Esophagus squamous epithelium (tissue), 5 donors: ENCODE measurements at regions not wholly inside any gene's neighbourhood (a gene's known extent, or its start where the extent isn't known, plus 50 kb on each side); places are given as distances from the start of the nearest gene placed in this dataset.
"Not testable (repeated sequence)": the region's sequence is repeated elsewhere in the genome, so short reads cannot be mapped to it uniquely, and the experiment has no call there.

Experiments used
- DNase-seq: peaks from one replicate; lab custom pipeline; 2025; lab: John Stamatoyannopoulos, UW
- H3K27ac ChIP-seq, 4 donors: fragments of 200-600 bp; sonication (generic); one replicate each; pipeline ENCODE4 v1.5.1; 2016 to 2019; ENCODE audit warnings: mild to moderate bottlenecking in 1 of 4
- H3K27me3 ChIP-seq, 4 donors: fragments of 200-600 bp; sonication (generic); 1 replicate in 3 of 4; 2 replicates in 1 of 4; pipeline versions ENCODE4 v1.5.1 to v1.6.0; 2017 to 2021; ENCODE audit warnings: antibody characterized with exemption in 1 of 4
- H3K36me3 ChIP-seq, 3 donors: fragments of 200-600 bp; sonication (generic); one replicate each; pipeline ENCODE4 v1.5.1; 2016 to 2019
- H3K4me1 ChIP-seq, 3 donors: fragments of 200-600 bp; sonication (generic); one replicate each; pipeline ENCODE4 v1.5.1; 2017 to 2019
- H3K4me3 ChIP-seq, 4 donors: fragments of 200-600 bp; sonication (generic); 1 replicate in 3 of 4; 2 replicates in 1 of 4; pipeline ENCODE4 v1.5.1; 2016 to 2019; ENCODE audit warnings: mild to moderate bottlenecking in 2 of 4, moderate library complexity in 1 of 4
- H3K9me3 ChIP-seq, 3 donors: fragments of 200-600 bp; sonication (generic); one replicate each; pipeline ENCODE4 v1.5.1; 2016 to 2019
- CTCF ChIP-seq, 6 experiments: fragments of 450-650 bp in 4 of 6; fragments of 200-600 bp in 2 of 6; sonication (generic) in 2 of 6; IDR thresholded peaks; one replicate each; pipeline ENCODE4 v1.5.1; 2016 to 2019; ENCODE audit warnings: antibody characterized with exemption in 6 of 6, mild to moderate bottlenecking in 4 of 6, moderate library complexity in 4 of 6
- POLR2A ChIP-seq, 4 donors: fragments of 450-650 bp; IDR thresholded peaks; one replicate each; pipeline ENCODE4 v1.6.1; 2017; ENCODE audit warnings: antibody characterized with exemption in 4 of 4, mild to moderate bottlenecking in 4 of 4, moderate library complexity in 3 of 4
- WGBS, 2 donors: methylation state at CpG; one replicate each; pipeline ENCODE4 v1.1.5; 2018; 5-methylcytosine and 5-hydroxymethylcytosine counted together
- intact Hi-C: fragments of 100-400 bp; cut with DNase I; formaldehyde crosslinking; loops from one replicate; pipeline ENCODE4 v1.15.0; 2022
- donor health status: DM: yes; HTN: yes; CAD: no.

- Histone ChIP-seq H3K27me3 (no peaks in the 10 kb centered on the region), H3K4me3 (no peak overlapping the region), H3K27ac (no peak overlapping the region), H3K9me3 (no peaks in the 10 kb centered on the region), H3K36me3 (no peaks in the 10 kb centered on the region), H3K4me1 (no peaks in the 10 kb centered on the region)
- no peak for TF ChIP-seq POLR2A (IDR thresholded peaks at IDR 0.05)
- TF ChIP-seq CTCF (IDR thresholded peaks at IDR 0.05), result no peak
- DNase-seq, result no peak
- intact Hi-C loops, result no loop called here
- WGBS, 2 donors, result 75 to 89% methylated on average over 1 of the region's 1 CpG
These were observed 188.0 kb upstream of the ADRA1D start for GRCh38 chr20:4437131-4437530.

GRCh38 chr20:4435671-4436455 is 186.8 kb upstream of the ADRA1D start:
- Histone ChIP-seq H3K36me3 (no peaks in the 10 kb centered on the region), H3K27me3 (no peaks in the 10 kb centered on the region), H3K9me3 (no peaks in the 10 kb centered on the region), H3K4me3 (no peak overlapping the region), H3K4me1 (no peaks in the 10 kb centered on the region), H3K27ac (no peak overlapping the region)
- no peak for DNase-seq
- WGBS, 2 donors, result 55 to 67% methylated on average over 3 to 6 of the region's 6 CpGs
- no peak for TF ChIP-seq POLR2A (IDR thresholded peaks at IDR 0.05)
- no peak for TF ChIP-seq CTCF (IDR thresholded peaks at IDR 0.05)
- intact Hi-C loops, result no loop called here

- 36 to 69% methylated on average over 1 of the region's 1 CpG for WGBS, 2 donors
- no peaks in the 10 kb centered on the region for H3K27me3 ChIP-seq
- H3K4me1 ChIP-seq, result no peaks in the 10 kb centered on the region
- no peak for DNase-seq
- H3K4me3 ChIP-seq, result no peak overlapping the region
- intact Hi-C loops, result no loop called here
- no peaks in the 10 kb centered on the region for H3K9me3 ChIP-seq
- no peaks in the 10 kb centered on the region for H3K36me3 ChIP-seq
- no peak for TF ChIP-seq POLR2A (IDR thresholded peaks at IDR 0.05)
- TF ChIP-seq CTCF (IDR thresholded peaks at IDR 0.05), result no peak
- no peak overlapping the region for H3K27ac ChIP-seq
These were observed 186.1 kb upstream of the ADRA1D start for GRCh38 chr20:4435225-4435624.

GRCh38 chr20:4434681-4435080 is 185.6 kb upstream of the ADRA1D start:
- no peaks in the 10 kb centered on the region for H3K9me3 ChIP-seq
- H3K36me3 ChIP-seq, result no peaks in the 10 kb centered on the region
- DNase-seq, result no peak
- H3K27ac ChIP-seq, result no peak overlapping the region
- H3K27me3 ChIP-seq, result no peaks in the 10 kb centered on the region
- TF ChIP-seq CTCF (IDR thresholded peaks at IDR 0.05), result no peak
- no peak for TF ChIP-seq POLR2A (IDR thresholded peaks at IDR 0.05)
- intact Hi-C loops, result no loop called here
- no peaks in the 10 kb centered on the region for H3K4me1 ChIP-seq
- 53 to 70% methylated on average over 4 of the region's 4 CpGs for WGBS, 2 donors
- H3K4me3 ChIP-seq, result no peak overlapping the region

- Histone ChIP-seq H3K27me3 (no peaks in the 10 kb centered on the region), H3K9me3 (no peaks in the 10 kb centered on the region), H3K4me3 (no peak overlapping the region), H3K4me1 (no peaks in the 10 kb centered on the region), H3K27ac (no peak overlapping the region), H3K36me3 (no peaks in the 10 kb centered on the region)
- 67% methylated on average over 1 of the region's 2 CpGs; no CpG with 5 or more reads in 1 of the 2 donors for WGBS, 2 donors
- intact Hi-C loops, result no loop called here
- TF ChIP-seq CTCF (IDR thresholded peaks at IDR 0.05), result no peak
- no peak for TF ChIP-seq POLR2A (IDR thresholded peaks at IDR 0.05)
- DNase-seq, result no peak
These were observed 182.4 kb upstream of the ADRA1D start for GRCh38 chr20:4431446-4431845.

- H3K27ac ChIP-seq, H3K27me3 ChIP-seq, intact Hi-C loops, H3K36me3 ChIP-seq, H3K9me3 ChIP-seq, DNase-seq, H3K4me1 ChIP-seq, H3K4me3 ChIP-seq: not testable (repeated sequence)
- WGBS, 2 donors, result 60 to 91% methylated on average over 1 to 10 of the region's 11 CpGs
These were observed 181.7 kb upstream of the ADRA1D start for GRCh38 chr20:4430826-4431225.
